Sigmoid colon (tissue), 4 donors: ENCODE measurements at regions not wholly inside any gene's neighbourhood (a gene's known extent, or its start where the extent isn't known, plus 50 kb on each side); places are given as distances from the start of the nearest gene placed in this dataset.

ENCODE experiments used
- EP300 ChIP-seq, 4 donors: sonication (generic); formaldehyde crosslinking; IDR thresholded peaks; one replicate each; pipeline ENCODE4 v1.6.1; 2017; ENCODE audit warnings: antibody characterized with exemption in 4 of 4
- POLR2AphosphoS5 ChIP-seq, 4 donors: sonication (generic); formaldehyde crosslinking; IDR thresholded peaks; one replicate each; pipeline ENCODE4 v1.6.1; 2017; ENCODE audit warnings: antibody characterized with exemption in 4 of 4

- TF ChIP-seq POLR2AphosphoS5 (IDR thresholded peaks at IDR 0.05): no peak
- TF ChIP-seq EP300 (IDR thresholded peaks at IDR 0.05): no peak
Measured at GRCh38 chr1:11417162-11417561, 61.8 kb upstream of the DISP3 start.
